ENCODE measurements at regions not wholly inside any gene's neighbourhood (a gene's known extent, or its start where the extent isn't known, plus 50 kb on each side); places are given as distances from the start of the nearest gene placed in this dataset.

DNA sequence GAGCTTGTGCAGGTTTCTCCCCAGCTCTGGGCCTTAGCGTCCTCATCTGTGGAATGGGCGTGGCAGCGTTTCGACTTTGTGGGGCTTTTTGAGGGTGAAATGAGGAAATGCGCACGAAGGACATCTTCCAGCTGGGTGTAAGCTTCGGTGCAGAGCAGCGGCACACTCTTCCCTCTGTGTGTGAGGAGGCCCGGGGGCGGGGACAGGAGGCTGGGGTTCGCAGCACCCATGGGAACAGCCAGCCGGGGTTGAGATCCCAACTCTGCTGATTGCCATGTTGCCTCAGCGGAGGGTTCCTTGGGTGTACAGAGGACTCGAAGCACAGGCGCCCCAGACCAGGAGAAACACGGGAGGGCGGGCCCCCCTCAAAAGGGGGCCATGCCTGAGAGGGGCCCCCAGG lies 265.6 kb downstream of the NSG2 start:
- no peak for DNase-seq (ENCODE audit: low spot score)

- peak; percentile 60 for DNase-seq (ENCODE audit: low spot score)
Observed at GRCh38 chr5:174311531-174312269, 266.2 kb downstream of the NSG2 start.

DNA sequence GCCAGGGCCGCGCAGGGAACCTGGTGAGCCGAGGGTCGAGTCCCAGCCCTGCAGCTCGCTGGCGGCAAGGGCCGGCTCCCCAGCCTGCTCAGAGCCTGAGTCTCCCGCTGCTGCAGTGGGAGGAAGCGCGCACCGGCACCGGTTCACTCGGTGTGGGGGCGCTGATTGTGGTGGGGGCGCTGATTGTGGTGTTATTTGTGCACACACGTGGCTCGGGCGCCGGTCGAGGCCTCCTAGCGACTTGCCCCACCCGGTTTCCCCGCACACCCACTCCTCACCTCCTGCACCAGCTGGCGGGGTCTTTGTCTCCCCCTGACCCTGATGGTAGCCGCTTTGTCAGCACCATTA lies 266.7 kb downstream of the NSG2 start:
- DNase-seq (ENCODE audit: low spot score), result no peak

- DNase-seq (ENCODE audit: low spot score), result no peak
Observed at GRCh38 chr5:174312641-174313040, 267.1 kb downstream of the NSG2 start.

DNA sequence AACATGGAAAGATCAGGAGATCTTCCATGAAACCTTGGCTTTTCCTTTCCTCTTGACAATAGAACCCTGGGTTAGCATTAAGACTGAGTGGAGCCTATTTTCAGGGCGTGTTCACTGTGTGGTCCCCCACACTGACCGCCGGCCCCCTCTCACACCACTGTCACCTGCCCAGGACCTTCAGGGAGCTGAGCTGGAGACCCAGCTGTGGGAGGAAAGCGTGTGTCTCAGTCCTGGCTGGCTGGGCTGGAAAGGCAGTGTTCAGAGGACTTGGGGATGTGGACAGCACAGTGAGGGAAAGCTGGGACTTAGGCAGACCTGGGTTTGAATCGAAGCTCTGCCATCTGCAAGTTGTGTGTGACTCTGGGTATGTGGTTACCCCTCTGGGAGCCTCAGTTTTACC lies 268.1 kb downstream of the NSG2 start:
- DNase-seq (ENCODE audit: low spot score), result no peak

DNA sequence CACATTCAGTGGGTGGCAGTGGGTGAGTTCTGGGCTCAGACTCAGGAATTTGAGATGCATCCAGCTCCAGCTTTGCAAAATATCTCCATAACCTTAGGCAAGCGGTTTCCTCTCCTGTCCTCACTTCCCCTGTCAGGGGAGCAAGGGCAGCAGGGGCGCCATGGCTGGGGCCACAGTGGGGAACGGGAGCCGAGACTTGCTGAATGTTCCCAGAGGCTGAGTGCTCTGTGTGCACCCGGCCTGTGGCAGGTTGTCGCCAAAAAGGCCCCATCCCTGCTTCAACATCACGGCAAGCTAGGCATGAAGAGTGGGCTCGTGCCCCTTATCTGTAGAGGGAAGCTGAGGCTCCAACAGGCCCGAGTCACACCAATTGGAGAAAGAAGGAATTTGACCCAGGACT lies 268.8 kb downstream of the NSG2 start:
- no peak for DNase-seq (ENCODE audit: low spot score)

- no peak for DNase-seq (ENCODE audit: low spot score)
Observed at GRCh38 chr5:174315471-174315870, 270.0 kb downstream of the NSG2 start.

DNA sequence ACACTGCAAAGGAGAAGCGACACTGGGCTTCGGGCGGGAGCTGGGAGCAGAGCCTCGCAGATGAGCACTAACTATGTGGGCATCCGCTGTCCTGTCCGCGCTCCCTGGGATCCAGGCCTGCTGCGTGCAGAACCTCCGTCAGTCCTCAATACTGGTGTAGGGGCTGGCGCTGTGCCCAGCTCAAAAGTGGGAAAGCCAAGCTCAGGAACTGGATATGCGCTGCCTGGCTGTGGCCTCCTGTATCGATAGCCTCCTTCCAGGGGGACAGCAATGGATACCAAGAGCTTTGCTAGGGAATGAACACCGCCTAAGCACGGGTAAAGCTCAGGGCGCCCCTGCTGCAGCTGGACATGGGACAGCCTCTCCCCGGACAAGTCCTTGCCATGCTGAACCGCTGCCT lies 270.4 kb downstream of the NSG2 start:
- DNase-seq (ENCODE audit: low spot score), result no peak

DNA sequence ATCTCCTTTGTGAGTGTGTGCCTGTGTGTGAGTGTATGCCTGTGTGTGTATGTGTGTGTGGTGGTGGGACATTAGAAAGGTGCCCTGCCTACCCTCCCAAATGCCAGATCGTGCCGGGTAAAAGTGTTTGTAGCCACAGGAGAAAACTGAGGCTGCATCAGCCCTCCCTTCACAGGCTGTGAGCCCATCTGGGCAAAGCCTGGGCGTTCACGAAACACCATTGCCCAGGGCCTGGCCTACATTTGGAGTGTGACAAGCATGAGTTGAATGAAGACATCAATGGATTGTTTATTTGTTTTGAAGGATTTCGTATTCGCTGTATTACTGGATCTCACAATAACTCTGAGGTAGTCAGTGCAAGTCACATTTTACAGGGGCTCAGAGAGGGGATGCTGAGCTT lies 270.8 kb downstream of the NSG2 start:
- no peak for DNase-seq (ENCODE audit: low spot score)

GRCh38 chr5:174317256-174317894 lies 271.9 kb downstream of the NSG2 start:
- peak; percentile 66 for DNase-seq (ENCODE audit: low spot score)

- no peak for DNase-seq (ENCODE audit: low spot score)
Observed at GRCh38 chr5:174318578-174318977, 273.1 kb downstream of the NSG2 start.

DNA sequence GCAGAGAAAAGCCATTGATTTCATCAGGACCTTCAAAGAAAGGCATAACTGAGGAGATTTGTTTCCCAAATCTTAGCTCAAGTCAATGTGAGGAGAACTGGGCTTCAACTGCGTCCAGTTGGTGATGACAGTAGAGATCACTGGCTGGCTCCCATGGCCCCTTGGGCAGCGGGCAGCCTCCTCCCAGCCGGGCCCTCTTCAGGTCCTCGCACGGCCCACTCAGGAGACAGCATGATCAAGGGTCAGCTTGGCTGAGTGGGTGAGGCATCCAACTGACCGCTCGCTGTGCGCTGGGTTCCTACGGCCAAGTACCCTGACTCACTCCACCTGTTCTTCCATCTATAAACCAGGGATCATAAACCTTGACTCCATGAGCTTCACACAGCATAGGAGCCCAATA lies 274.0 kb downstream of the NSG2 start:
- DNase-seq (ENCODE audit: low spot score), result no peak

- no peak for DNase-seq (ENCODE audit: low spot score)
Observed at GRCh38 chr5:174320051-174320450, 274.5 kb downstream of the NSG2 start.

- peak; percentile 78 for DNase-seq (ENCODE audit: low spot score)
Observed at GRCh38 chr5:174323878-174324281, 278.4 kb downstream of the NSG2 start.

GRCh38 chr5:174324680-174325079 lies 279.2 kb downstream of the NSG2 start:
- DNase-seq (ENCODE audit: low spot score), result no peak

- no peak for DNase-seq (ENCODE audit: low spot score)
Observed at GRCh38 chr5:174325431-174325830, 279.9 kb downstream of the NSG2 start.

GRCh38 chr5:174325961-174326360 lies 280.5 kb downstream of the NSG2 start:
- no peak for DNase-seq (ENCODE audit: low spot score)

- DNase-seq (ENCODE audit: low spot score), result no peak
Observed at GRCh38 chr5:174326372-174326771, 280.9 kb downstream of the NSG2 start.

- peak; percentile 91 for DNase-seq (ENCODE audit: low spot score)
Observed at GRCh38 chr5:174327317-174327864, 281.9 kb downstream of the NSG2 start.

- no peak for DNase-seq (ENCODE audit: low spot score)
Observed at GRCh38 chr5:174327896-174328295, 282.4 kb downstream of the NSG2 start.

DNA sequence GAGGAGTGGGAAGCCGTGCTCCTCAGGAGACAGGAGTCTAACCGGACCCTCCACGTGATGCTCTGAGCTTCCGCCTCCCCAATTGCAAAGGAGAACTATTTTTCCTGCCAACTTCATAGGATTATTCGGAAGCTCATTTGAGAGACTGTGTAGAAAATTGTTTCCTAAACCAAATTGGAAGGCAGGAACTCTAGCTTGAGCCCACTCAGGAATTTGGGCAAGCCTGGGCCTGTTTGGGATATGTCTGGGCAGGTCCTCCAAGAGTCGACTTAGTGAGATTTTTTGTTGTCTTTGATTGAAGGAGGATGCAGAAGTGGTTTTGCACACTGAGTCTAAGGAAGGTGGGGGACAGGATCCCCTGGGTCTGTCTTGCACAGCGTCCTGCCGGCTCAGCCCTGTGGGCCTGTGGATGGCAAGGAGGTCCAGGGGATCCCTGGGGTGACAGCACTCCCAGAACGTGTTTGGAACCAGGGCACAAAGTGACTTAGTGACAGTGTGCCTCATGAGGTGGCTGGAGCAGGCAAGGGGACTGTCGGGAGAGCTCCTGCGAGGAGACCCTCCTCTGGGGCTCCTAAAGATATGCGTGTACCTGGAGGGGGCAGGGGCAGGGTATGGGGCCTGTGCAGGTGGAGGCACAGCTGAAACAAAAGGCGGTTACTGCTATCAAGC lies 283.3 kb downstream of the NSG2 start:
- no peak for DNase-seq (ENCODE audit: low spot score)

DNA sequence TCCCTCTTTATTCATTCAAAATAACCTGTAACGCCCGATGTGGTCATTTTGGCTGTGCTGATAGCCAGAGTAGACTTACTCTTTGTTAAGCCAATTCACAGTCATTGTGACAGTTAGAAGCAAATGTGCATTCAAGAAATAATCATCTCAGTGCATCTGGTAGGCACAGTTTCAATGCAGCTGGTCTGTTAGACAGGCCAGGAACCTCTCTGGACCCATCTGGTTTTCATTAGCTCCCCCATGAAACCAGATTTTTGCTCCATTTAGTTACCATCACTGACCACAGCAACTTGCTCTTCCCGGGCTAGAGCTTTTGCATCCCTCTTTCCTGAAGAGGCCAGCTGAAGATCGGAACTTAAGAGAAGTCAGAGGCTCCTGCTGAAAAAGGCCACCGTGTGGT lies 284.2 kb downstream of the NSG2 start:
- no peak for DNase-seq (ENCODE audit: low spot score)

DNA sequence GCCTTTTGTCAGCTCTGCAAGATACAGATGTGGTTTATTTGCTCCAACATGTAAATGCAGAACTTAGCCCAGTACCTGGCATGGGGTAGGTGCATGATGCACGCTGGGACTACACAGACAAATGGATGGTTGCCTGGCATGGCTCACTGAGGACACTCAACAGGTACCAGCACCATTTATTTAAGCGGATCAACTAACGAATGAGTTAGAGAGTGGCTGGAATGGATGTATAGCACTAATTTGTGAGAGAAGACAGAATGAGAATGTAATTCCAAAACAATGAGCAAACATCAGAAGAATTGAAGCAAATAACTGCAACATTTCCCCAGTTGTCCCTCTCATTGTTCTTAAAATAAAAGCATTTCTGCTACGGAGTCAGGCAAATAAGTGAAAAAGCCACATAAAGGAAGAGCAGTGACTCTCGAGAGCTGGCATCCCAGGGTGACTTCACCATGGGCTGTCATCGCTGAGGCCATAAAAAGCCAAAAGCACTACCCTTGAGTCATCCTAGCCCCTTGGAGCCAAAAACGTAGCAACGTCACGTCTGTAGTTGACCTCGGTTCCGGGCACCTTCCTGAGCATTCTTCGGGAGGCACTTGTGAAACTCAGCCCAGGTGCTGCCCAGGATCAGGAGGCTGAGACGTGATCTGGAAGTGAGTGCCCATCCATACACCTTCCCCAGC lies 290.3 kb downstream of the NSG2 start:
- no peak for DNase-seq (ENCODE audit: low spot score)
